Astrocyte (in vitro differentiated cells and primary cell): ENCODE measurements at regions not wholly inside any gene's neighbourhood (a gene's known extent, or its start where the extent isn't known, plus 50 kb on each side); places are given as distances from the start of the nearest gene placed in this dataset.
"Not testable (repeated sequence)": the region's sequence is repeated elsewhere in the genome, so short reads cannot be mapped to it uniquely, and the experiment has no call there.

ENCODE experiments used
- DNase-seq: peaks from one replicate; pipeline ENCODE4 v3.0.0-alpha.2; 2010; ENCODE audit warnings: low read depth
- FAIRE-seq: peaks from 2 replicates; lab custom pipeline; 2011; peaks lifted over from hg19 to GRCh38; lab: Jason Lieb, UNC
- H2AFZ ChIP-seq: 2 replicates; pipeline ENCODE4 v1.6.0; 2012; ENCODE audit warnings: low read depth, low read length, inconsistent platforms
- H3K27ac ChIP-seq: 2 replicates; pipeline ENCODE4 v1.5.1; 2011; ENCODE audit warnings: low read depth, low read length, inconsistent platforms
- H3K27me3 ChIP-seq: 2 replicates; pipeline ENCODE4 v1.6.0; 2011; ENCODE audit warnings: low read length, inconsistent platforms; ENCODE audit not compliant: insufficient read depth
- H3K36me3 ChIP-seq: 2 replicates; pipeline ENCODE4 v1.5.1; 2011; ENCODE audit warnings: low read length, inconsistent platforms; ENCODE audit not compliant: insufficient read depth
- H3K4me1 ChIP-seq: 2 replicates; pipeline ENCODE4 v1.5.1; 2011; ENCODE audit warnings: low read length, inconsistent platforms; ENCODE audit not compliant: insufficient read depth
- H3K4me2 ChIP-seq: 2 replicates; pipeline ENCODE4 v1.6.0; 2012; ENCODE audit warnings: low read length, inconsistent platforms
- H3K4me3 ChIP-seq: 2 replicates; pipeline ENCODE4 v1.5.1; 2011; ENCODE audit warnings: low read depth, mild to moderate bottlenecking, low read length, inconsistent platforms; ENCODE audit not compliant: insufficient read depth
- H3K79me2 ChIP-seq: 2 replicates; pipeline ENCODE4 v1.6.0; 2012; ENCODE audit warnings: mild to moderate bottlenecking, low read length, inconsistent platforms; ENCODE audit not compliant: insufficient read depth
- H3K9ac ChIP-seq: 2 replicates; pipeline ENCODE4 v1.6.0; 2012; ENCODE audit warnings: mild to moderate bottlenecking, low read length, inconsistent platforms
- H3K9me3 ChIP-seq: 2 replicates; pipeline ENCODE4 v1.5.1; 2012; ENCODE audit warnings: low read depth, mild to moderate bottlenecking, low read length, inconsistent platforms; ENCODE audit not compliant: insufficient read depth
- H4K20me1 ChIP-seq: 2 replicates; pipeline ENCODE4 v1.6.0; 2012; ENCODE audit warnings: low read length, inconsistent platforms; ENCODE audit not compliant: insufficient read depth
- H3K27ac Mint-ChIP-seq: one replicate; pipeline ENCODE4 v1.8.0; 2021; ENCODE audit warnings: mild to moderate bottlenecking, mixed read lengths; ENCODE audit not compliant: unreplicated experiment
- H3K27me3 Mint-ChIP-seq: one replicate; pipeline ENCODE4 v1.8.0; 2021; ENCODE audit warnings: low read depth, mixed read lengths; ENCODE audit not compliant: unreplicated experiment
- H3K36me3 Mint-ChIP-seq: one replicate; pipeline ENCODE4 v1.8.0; 2021; ENCODE audit warnings: low read depth, mixed read lengths; ENCODE audit not compliant: unreplicated experiment
- H3K4me1 Mint-ChIP-seq: one replicate; pipeline ENCODE4 v1.8.0; 2021; ENCODE audit warnings: low read depth, mixed read lengths; ENCODE audit not compliant: unreplicated experiment
- H3K4me3 Mint-ChIP-seq: one replicate; pipeline ENCODE4 v1.8.0; 2021; ENCODE audit warnings: mild to moderate bottlenecking, moderate library complexity, mixed read lengths; ENCODE audit not compliant: unreplicated experiment
- H3K9me3 Mint-ChIP-seq: one replicate; pipeline ENCODE4 v1.8.0; 2021; ENCODE audit warnings: mild to moderate bottlenecking, mixed read lengths; ENCODE audit not compliant: unreplicated experiment
- CTCF ChIP-seq: IDR thresholded peaks from 2 replicates; pipeline ENCODE4 v1.5.1; 2011; ENCODE audit warnings: low read depth, mild to moderate bottlenecking, inconsistent platforms, low read length, moderate library complexity; ENCODE audit not compliant: insufficient read depth
- EZH2 ChIP-seq: IDR thresholded peaks from 2 replicates; pipeline ENCODE4 v1.6.1; 2012; ENCODE audit warnings: mild to moderate bottlenecking, low read length, inconsistent platforms; ENCODE audit not compliant: insufficient read depth

DNA sequence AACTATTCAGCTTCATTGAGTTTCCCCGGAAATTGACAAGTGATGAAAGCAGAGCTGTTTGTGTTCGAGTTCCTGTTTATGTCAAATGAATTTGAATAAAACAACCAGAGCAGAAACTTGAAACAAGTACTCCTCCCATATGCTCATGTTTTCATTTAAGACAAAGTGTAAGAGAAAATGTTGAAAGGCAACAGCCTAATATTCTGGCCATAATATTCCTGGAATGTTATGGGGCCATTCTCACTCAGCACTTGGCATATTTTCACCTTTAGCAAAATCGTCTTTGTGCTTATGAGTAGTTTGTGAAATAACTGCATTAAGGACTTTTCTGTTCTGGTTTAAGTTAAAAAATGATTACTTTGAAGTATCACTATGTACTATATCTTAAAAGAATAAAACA lies 276.0 kb upstream of the FAT1 start:
- H3K27me3 ChIP-seq, result no peaks in the 10 kb centered on the region
- no peak for TF ChIP-seq EZH2
- H4K20me1 ChIP-seq, result no peaks in the 10 kb centered on the region
- no peak overlapping the region for H2AFZ ChIP-seq
- no peak overlapping the region for H3K4me3 ChIP-seq
- H3K4me1 ChIP-seq, result no peaks in the 10 kb centered on the region
- no peak overlapping the region for H3K27ac ChIP-seq
- Mint-ChIP-seq H3K9me3 (peaks cover 4% of the 10 kb centered on the region), H3K27ac (no peak overlapping the region), H3K36me3 (no peaks in the 10 kb centered on the region), H3K27me3 (no peaks in the 10 kb centered on the region), H3K4me3 (no peak overlapping the region), H3K4me1 (no peaks in the 10 kb centered on the region)
- H3K9ac ChIP-seq, result no peak overlapping the region
- FAIRE-seq (no peak), DNase-seq (no peak)
- no peaks in the 10 kb centered on the region for H3K36me3 ChIP-seq
- H3K4me2 ChIP-seq, result no peak overlapping the region
- no peaks in the 10 kb centered on the region for H3K79me2 ChIP-seq
- no peaks in the 10 kb centered on the region for H3K9me3 ChIP-seq

GRCh38 chr4:187000281-187000680 lies 276.6 kb upstream of the FAT1 start:
- DNase-seq, result peak; percentile 10
- no peak overlapping the region for H2AFZ ChIP-seq
- FAIRE-seq, result no peak
- no peak overlapping the region for H3K9ac ChIP-seq
- H3K36me3 ChIP-seq, result no peaks in the 10 kb centered on the region
- H3K27me3 Mint-ChIP-seq, result no peaks in the 10 kb centered on the region
- no peaks in the 10 kb centered on the region for H3K4me1 Mint-ChIP-seq
- H3K4me1 ChIP-seq, result no peaks in the 10 kb centered on the region
- H3K36me3 Mint-ChIP-seq, result no peaks in the 10 kb centered on the region
- H3K27ac Mint-ChIP-seq, result no peak overlapping the region
- H3K9me3 Mint-ChIP-seq, result peaks cover 4% of the 10 kb centered on the region
- H3K79me2 ChIP-seq, result no peaks in the 10 kb centered on the region
- H3K4me3 ChIP-seq, result no peak overlapping the region
- no peak overlapping the region for H3K4me2 ChIP-seq
- no peaks in the 10 kb centered on the region for H3K27me3 ChIP-seq
- H3K4me3 Mint-ChIP-seq, result no peak overlapping the region
- no peak overlapping the region for H3K27ac ChIP-seq
- H3K9me3 ChIP-seq, result no peaks in the 10 kb centered on the region
- TF ChIP-seq EZH2, result no peak
- TF ChIP-seq CTCF, result no peak
- no peaks in the 10 kb centered on the region for H4K20me1 ChIP-seq

DNA sequence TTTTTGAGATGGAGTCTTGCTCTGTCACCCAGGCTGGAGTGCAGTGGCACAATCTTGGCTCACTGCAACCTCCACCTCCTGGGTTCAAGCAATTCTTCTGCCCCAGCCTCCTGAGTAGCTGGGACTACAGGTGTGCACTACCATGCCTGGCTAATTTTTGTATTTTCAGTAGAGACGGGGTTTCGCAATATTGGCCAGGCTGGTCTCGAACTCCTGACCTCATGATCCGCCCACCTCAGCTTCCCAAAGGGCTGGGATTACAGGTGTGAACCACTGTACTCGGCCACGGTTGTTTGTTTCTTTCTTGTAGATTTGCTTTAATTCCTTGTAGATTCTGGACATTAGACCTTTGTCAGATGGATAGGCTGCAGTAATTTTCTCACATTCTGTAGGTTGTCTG lies 278.5 kb upstream of the FAT1 start:
- not testable (repeated sequence) for H3K27me3 ChIP-seq, H3K27ac ChIP-seq, H3K9ac ChIP-seq, H3K9me3 Mint-ChIP-seq, H3K79me2 ChIP-seq, H3K36me3 ChIP-seq, H3K4me1 Mint-ChIP-seq, H3K27me3 Mint-ChIP-seq, H2AFZ ChIP-seq, H3K36me3 Mint-ChIP-seq, H3K9me3 ChIP-seq, H3K4me3 ChIP-seq, DNase-seq, H3K27ac Mint-ChIP-seq, FAIRE-seq, H3K4me2 ChIP-seq, H3K4me3 Mint-ChIP-seq, H3K4me1 ChIP-seq, H4K20me1 ChIP-seq

GRCh38 chr4:187004628-187005027 lies 281.0 kb upstream of the FAT1 start:
- Histone ChIP-seq H3K9ac (no peak overlapping the region), H4K20me1 (no peaks in the 10 kb centered on the region), H3K79me2 (no peaks in the 10 kb centered on the region), H3K9me3 (no peaks in the 10 kb centered on the region), H3K27ac (no peak overlapping the region), H3K36me3 (no peaks in the 10 kb centered on the region), H3K4me2 (no peak overlapping the region), H3K4me3 (no peak overlapping the region), H3K4me1 (no peaks in the 10 kb centered on the region), H2AFZ (no peak overlapping the region), H3K27me3 (no peaks in the 10 kb centered on the region)
- Mint-ChIP-seq H3K4me3 (no peak overlapping the region), H3K27ac (no peak overlapping the region), H3K36me3 (no peaks in the 10 kb centered on the region), H3K27me3 (no peaks in the 10 kb centered on the region), H3K4me1 (peaks cover 2% of the 10 kb centered on the region), H3K9me3 (peaks cover 4% of the 10 kb centered on the region)
- FAIRE-seq, result no peak
- no peak for TF ChIP-seq EZH2
- TF ChIP-seq CTCF, result no peak
- DNase-seq, result no peak
